Astrocyte of the spinal cord (primary cell): ENCODE measurements at regions not wholly inside any gene's neighbourhood (a gene's known extent, or its start where the extent isn't known, plus 50 kb on each side); places are given as distances from the start of the nearest gene placed in this dataset.

Experiments used
- DNase-seq: peaks from one replicate; pipeline ENCODE4 v3.0.0; 2011; ENCODE audit warnings: low read depth, low spot score
- H3K4me3 ChIP-seq: 2 replicates; pipeline ENCODE4 v1.5.1; 2011; ENCODE audit warnings: low read depth, mild to moderate bottlenecking, low read length, moderate library complexity
- CTCF ChIP-seq: IDR thresholded peaks from 2 replicates; pipeline ENCODE4 v1.5.1; 2012; ENCODE audit warnings: low read depth, mild to moderate bottlenecking, low read length, inconsistent platforms
- in situ Hi-C: cut with HindIII; loops from 2 replicates; pipeline ENCODE4 v1.10.0; 2017; ENCODE audit warnings: low sequenced_read_pairs

GRCh38 chr2:239839306-239839705 lies 185.8 kb downstream of the NDUFA10 start:
- H3K4me3 ChIP-seq: no peak overlapping the region
- in situ Hi-C loops: no loop called here
- TF ChIP-seq CTCF: no peak
- no peak for DNase-seq

DNA sequence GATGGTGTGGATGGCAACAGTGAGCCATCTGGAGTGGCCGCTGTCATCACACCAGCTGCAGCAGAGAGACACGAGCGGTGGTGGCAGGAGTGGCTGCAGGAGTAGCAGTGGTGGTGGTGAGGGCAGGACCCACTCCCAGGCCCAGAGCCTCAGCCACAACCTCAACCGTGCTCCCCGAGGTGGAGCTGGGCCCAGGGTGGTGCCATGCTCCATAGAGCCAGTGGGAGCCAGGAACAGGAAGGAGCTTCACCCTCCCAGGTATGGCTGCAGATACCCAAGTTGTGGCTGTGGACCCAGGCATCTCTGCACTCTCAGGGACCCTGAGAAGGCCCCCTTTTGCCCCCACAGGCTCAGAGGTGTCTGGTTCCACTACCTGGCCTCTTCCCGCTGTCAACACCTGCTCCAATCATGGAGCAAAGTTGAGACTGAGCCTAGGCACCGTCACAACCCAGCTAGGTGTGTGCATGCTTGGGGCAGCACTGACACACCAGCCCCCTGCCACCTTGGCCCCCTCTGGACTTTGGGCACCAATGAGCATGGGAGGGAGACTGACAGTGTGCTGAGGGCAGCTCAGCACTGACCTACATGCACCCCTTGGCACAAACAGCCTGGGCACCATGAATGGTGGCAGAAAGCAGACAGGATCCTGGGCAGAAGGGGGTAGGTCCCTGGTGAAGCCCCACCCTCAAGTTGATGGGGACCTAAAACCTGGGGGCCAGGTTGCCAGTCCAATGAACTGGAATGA lies 188.9 kb downstream of the NDUFA10 start:
- no peak for DNase-seq
- H3K4me3 ChIP-seq: no peak overlapping the region
- TF ChIP-seq CTCF: no peak
- in situ Hi-C loops: no loop called here

- no peak for DNase-seq
- H3K4me3 ChIP-seq: no peak overlapping the region
- TF ChIP-seq CTCF: no peak
- in situ Hi-C loops: no loop called here
Observed at GRCh38 chr2:239835056-239835455, 190.1 kb downstream of the NDUFA10 start.

GRCh38 chr2:239834143-239834542 lies 191.0 kb downstream of the NDUFA10 start:
- in situ Hi-C loops: no loop called here
- TF ChIP-seq CTCF: no peak
- H3K4me3 ChIP-seq: no peak overlapping the region
- DNase-seq: no peak

DNA sequence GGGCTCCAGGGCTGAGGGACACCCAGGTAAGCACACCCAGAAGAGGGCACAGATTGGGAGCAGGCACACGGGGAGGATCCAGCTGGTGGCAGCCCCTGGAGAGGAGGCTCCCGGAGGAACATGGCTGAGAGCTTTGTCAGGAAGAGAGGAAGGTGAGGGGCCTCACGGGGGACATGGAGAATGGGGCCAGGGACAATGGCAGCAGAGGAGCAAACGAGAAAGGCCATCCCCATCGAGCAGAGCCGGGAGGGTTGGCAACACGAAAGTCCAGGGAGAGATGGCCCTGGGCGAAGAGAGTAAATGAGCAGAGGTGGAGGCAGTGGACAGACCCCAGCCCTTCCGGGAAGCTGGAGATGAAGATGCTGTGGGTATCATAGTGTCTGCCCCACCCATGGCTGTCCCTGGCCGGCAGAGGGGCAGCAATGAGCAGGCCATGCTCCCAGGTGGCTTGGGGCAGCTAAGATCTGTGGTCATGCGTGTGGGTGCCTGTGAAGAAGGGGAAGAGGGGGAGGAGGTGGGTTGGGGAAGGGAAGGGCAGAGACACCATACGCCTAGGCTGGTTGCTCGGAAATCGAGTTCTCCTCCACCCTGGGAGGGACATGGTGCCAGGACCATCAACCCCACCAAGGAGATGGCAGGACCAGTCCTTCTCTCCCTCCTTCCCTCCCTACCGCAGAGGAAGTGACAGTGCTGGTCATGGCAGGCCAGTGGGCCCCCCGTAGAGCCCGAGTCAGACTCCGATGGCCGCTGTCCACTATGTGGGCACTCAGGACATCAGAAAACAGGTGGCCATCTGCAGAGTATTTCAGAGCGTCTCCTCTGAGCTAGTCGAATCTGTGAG lies 191.7 kb downstream of the NDUFA10 start:
- in situ Hi-C loops: no loop called here
- no peak for TF ChIP-seq CTCF
- no peak overlapping the region for H3K4me3 ChIP-seq
- DNase-seq: no peak

- no peak for DNase-seq
- no peak for TF ChIP-seq CTCF
- H3K4me3 ChIP-seq: no peak overlapping the region
- in situ Hi-C loops: no loop called here
Observed at GRCh38 chr2:239832490-239833268, 192.5 kb downstream of the NDUFA10 start.
